ENCODE measurements at regions not wholly inside any gene's neighbourhood (a gene's known extent, or its start where the extent isn't known, plus 50 kb on each side); places are given as distances from the start of the nearest gene placed in this dataset.

- TF ChIP-seq, protein P1, sequence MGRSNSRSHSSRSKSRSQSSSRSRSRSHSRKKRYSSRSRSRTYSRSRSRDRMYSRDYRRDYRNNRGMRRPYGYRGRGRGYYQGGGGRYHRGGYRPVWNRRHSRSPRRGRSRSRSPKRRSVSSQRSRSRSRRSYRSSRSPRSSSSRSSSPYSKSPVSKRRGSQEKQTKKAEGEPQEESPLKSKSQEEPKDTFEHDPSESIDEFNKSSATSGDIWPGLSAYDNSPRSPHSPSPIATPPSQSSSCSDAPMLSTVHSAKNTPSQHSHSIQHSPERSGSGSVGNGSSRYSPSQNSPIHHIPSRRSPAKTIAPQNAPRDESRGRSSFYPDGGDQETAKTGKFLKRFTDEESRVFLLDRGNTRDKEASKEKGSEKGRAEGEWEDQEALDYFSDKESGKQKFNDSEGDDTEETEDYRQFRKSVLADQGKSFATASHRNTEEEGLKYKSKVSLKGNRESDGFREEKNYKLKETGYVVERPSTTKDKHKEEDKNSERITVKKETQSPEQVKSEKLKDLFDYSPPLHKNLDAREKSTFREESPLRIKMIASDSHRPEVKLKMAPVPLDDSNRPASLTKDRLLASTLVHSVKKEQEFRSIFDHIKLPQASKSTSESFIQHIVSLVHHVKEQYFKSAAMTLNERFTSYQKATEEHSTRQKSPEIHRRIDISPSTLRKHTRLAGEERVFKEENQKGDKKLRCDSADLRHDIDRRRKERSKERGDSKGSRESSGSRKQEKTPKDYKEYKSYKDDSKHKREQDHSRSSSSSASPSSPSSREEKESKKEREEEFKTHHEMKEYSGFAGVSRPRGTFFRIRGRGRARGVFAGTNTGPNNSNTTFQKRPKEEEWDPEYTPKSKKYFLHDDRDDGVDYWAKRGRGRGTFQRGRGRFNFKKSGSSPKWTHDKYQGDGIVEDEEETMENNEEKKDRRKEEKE (IDR thresholded peaks at IDR 0.05), result no peak
- TF ChIP-seq YBX1 (IDR thresholded peaks at IDR 0.05) (no peak), CEBPB (IDR thresholded peaks at IDR 0.05; ENCODE audit: borderline replicate concordance in 1 of 2, low read depth in 2 of 2, low read length in 2 of 2) (no peak), TCF7 (IDR thresholded peaks at IDR 0.05; ENCODE audit: borderline replicate concordance) (no peak), FOS (IDR thresholded peaks at IDR 0.05; ENCODE audit: borderline replicate concordance, extremely low read depth, insufficient read length) (no peak), NBN (IDR thresholded peaks at IDR 0.05) (no peak), ETV6 (conservative IDR thresholded peaks at IDR 0.05 in 1 of 2, IDR thresholded peaks at IDR 0.05 in 1 of 2; ENCODE audit: borderline replicate concordance in 1 of 2, low read depth in 1 of 2) (no peak), WRNIP1 (IDR thresholded peaks at IDR 0.05; ENCODE audit: borderline replicate concordance, low read depth, low read length) (no peak), SMC3 (IDR thresholded peaks at IDR 0.05; ENCODE audit: borderline replicate concordance, low read length) (no peak), NR2F1 (conservative IDR thresholded peaks at IDR 0.05) (no peak), CHD1 (IDR thresholded peaks at IDR 0.05; ENCODE audit: low read depth, low read length) (no peak)
- TF ChIP-seq, protein P2, sequence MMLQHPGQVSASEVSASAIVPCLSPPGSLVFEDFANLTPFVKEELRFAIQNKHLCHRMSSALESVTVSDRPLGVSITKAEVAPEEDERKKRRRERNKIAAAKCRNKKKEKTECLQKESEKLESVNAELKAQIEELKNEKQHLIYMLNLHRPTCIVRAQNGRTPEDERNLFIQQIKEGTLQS (IDR thresholded peaks at IDR 0.05; ENCODE audit: borderline replicate concordance, extremely low read depth, low read depth, low read length), result no peak
- TF ChIP-seq, protein P3, sequence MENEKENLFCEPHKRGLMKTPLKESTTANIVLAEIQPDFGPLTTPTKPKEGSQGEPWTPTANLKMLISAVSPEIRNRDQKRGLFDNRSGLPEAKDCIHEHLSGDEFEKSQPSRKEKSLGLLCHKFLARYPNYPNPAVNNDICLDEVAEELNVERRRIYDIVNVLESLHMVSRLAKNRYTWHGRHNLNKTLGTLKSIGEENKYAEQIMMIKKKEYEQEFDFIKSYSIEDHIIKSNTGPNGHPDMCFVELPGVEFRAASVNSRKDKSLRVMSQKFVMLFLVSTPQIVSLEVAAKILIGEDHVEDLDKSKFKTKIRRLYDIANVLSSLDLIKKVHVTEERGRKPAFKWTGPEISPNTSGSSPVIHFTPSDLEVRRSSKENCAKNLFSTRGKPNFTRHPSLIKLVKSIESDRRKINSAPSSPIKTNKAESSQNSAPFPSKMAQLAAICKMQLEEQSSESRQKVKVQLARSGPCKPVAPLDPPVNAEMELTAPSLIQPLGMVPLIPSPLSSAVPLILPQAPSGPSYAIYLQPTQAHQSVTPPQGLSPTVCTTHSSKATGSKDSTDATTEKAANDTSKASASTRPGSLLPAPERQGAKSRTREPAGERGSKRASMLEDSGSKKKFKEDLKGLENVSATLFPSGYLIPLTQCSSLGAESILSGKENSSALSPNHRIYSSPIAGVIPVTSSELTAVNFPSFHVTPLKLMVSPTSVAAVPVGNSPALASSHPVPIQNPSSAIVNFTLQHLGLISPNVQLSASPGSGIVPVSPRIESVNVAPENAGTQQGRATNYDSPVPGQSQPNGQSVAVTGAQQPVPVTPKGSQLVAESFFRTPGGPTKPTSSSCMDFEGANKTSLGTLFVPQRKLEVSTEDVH (IDR thresholded peaks at IDR 0.05; ENCODE audit: low read depth, partially characterized antibody), result no peak
Observed at GRCh38 chr12:105906561-105906960, 232.2 kb downstream of the NUAK1 start (continued).
